IPS-18c (cell line): ENCODE measurements at regions not wholly inside any gene's neighbourhood (a gene's known extent, or its start where the extent isn't known, plus 50 kb on each side); places are given as distances from the start of the nearest gene placed in this dataset.

Source experiments
- H3K4me3 ChIP-seq: 2 replicates; pipeline ENCODE4 v1.7.0; 2013; ENCODE audit warnings: low read depth, mild to moderate bottlenecking, low read length, moderate library complexity; ENCODE audit not compliant: insufficient read depth
- H3K9me3 ChIP-seq: one replicate; pipeline ENCODE4 v1.6.1; 2013; ENCODE audit warnings: mild to moderate bottlenecking, low read length, moderate library complexity; ENCODE audit not compliant: control insufficient read depth, insufficient read depth

GRCh38 chr16:17728196-17728595, 257.4 kb upstream of the XYLT1 start:
- no peak overlapping the region for H3K4me3 ChIP-seq
- no peaks in the 10 kb centered on the region for H3K9me3 ChIP-seq

- no peak overlapping the region for H3K4me3 ChIP-seq
- H3K9me3 ChIP-seq: no peaks in the 10 kb centered on the region
Measured at GRCh38 chr16:17724242-17724898, 253.6 kb upstream of the XYLT1 start.

- no peaks in the 10 kb centered on the region for H3K9me3 ChIP-seq
- H3K4me3 ChIP-seq: no peak overlapping the region
Measured at GRCh38 chr16:17723531-17724134, 252.9 kb upstream of the XYLT1 start.

- no peaks in the 10 kb centered on the region for H3K9me3 ChIP-seq
- H3K4me3 ChIP-seq: no peak overlapping the region
Measured at GRCh38 chr16:17718495-17718894, 247.7 kb upstream of the XYLT1 start.

GRCh38 chr16:17705847-17706246, 235.1 kb upstream of the XYLT1 start:
- peaks cover 6% of the 10 kb centered on the region for H3K9me3 ChIP-seq
- H3K4me3 ChIP-seq: no peak overlapping the region

- no peaks in the 10 kb centered on the region for H3K9me3 ChIP-seq
Measured at GRCh38 chr16:17696616-17697015, 225.9 kb upstream of the XYLT1 start.

GRCh38 chr16:17692484-17692883, 221.7 kb upstream of the XYLT1 start:
- no peaks in the 10 kb centered on the region for H3K9me3 ChIP-seq
- H3K4me3 ChIP-seq: no peak overlapping the region

More at GRCh38 chr16:17696616-17697015, 225.9 kb upstream of the XYLT1 start:
- H3K4me3 ChIP-seq: no peak overlapping the region

- Histone ChIP-seq H3K4me3 (no peak overlapping the region), H3K9me3 (no peaks in the 10 kb centered on the region)
Measured at GRCh38 chr16:17691899-17692176, 221.1 kb upstream of the XYLT1 start.

GRCh38 chr16:17691106-17691898, 220.5 kb upstream of the XYLT1 start:
- Histone ChIP-seq H3K9me3 (no peaks in the 10 kb centered on the region), H3K4me3 (no peak overlapping the region)

- H3K9me3 ChIP-seq: peaks cover 3% of the 10 kb centered on the region
- H3K4me3 ChIP-seq: no peak overlapping the region
Measured at GRCh38 chr16:17685447-17685846, 214.7 kb upstream of the XYLT1 start.

GRCh38 chr16:17683281-17683680, 212.5 kb upstream of the XYLT1 start:
- Histone ChIP-seq H3K9me3 (peaks cover 3% of the 10 kb centered on the region), H3K4me3 (no peak overlapping the region)

- Histone ChIP-seq H3K4me3 (no peak overlapping the region), H3K9me3 (peaks cover 4% of the 10 kb centered on the region)
Measured at GRCh38 chr16:17676171-17676570, 205.4 kb upstream of the XYLT1 start.

- Histone ChIP-seq H3K4me3 (no peak overlapping the region), H3K9me3 (no peaks in the 10 kb centered on the region)
Measured at GRCh38 chr16:17668386-17668785, 197.6 kb upstream of the XYLT1 start.

- no peak overlapping the region for H3K4me3 ChIP-seq
- peaks cover 2% of the 10 kb centered on the region for H3K9me3 ChIP-seq
Measured at GRCh38 chr16:17666293-17666692, 195.5 kb upstream of the XYLT1 start.

- Histone ChIP-seq H3K4me3 (no peak overlapping the region), H3K9me3 (peaks cover 2% of the 10 kb centered on the region)
Measured at GRCh38 chr16:17658881-17659280, 188.1 kb upstream of the XYLT1 start.

- Histone ChIP-seq H3K9me3 (peaks cover under 1% of the 10 kb centered on the region), H3K4me3 (no peak overlapping the region)
Measured at GRCh38 chr16:17657045-17657444, 186.3 kb upstream of the XYLT1 start.

- Histone ChIP-seq H3K9me3 (no peaks in the 10 kb centered on the region), H3K4me3 (no peak overlapping the region)
Measured at GRCh38 chr16:17654571-17654970, 183.8 kb upstream of the XYLT1 start.

GRCh38 chr16:17654142-17654541, 183.4 kb upstream of the XYLT1 start:
- no peak overlapping the region for H3K4me3 ChIP-seq
- H3K9me3 ChIP-seq: no peaks in the 10 kb centered on the region
